OCI-LY1 (cell line): ENCODE measurements at regions not wholly inside any gene's neighbourhood (a gene's known extent, or its start where the extent isn't known, plus 50 kb on each side); places are given as distances from the start of the nearest gene placed in this dataset.

ENCODE experiments used
- H2AFZ ChIP-seq: fragments of 200-600 bp; sonication (generic), shearing (Covaris generic); 2 replicates; pipeline ENCODE4 v1.6.0; 2014; ENCODE audit warnings: antibody characterized with exemption, mild to moderate bottlenecking, low read length
- H3F3A ChIP-seq: fragments of 200-600 bp; sonication (generic), shearing (Covaris generic); 2 replicates; pipeline ENCODE4 v1.6.0; 2014; ENCODE audit warnings: mild to moderate bottlenecking, antibody characterized with exemption, low read length, moderate library complexity; ENCODE audit not compliant: insufficient read depth
- H3K27ac ChIP-seq: fragments of 200-600 bp; sonication (generic); 2 replicates; pipeline ENCODE4 v1.5.1; 2014; ENCODE audit warnings: low read length, mixed run types, mild to moderate bottlenecking, low read depth; ENCODE audit not compliant: poor library complexity, severe bottlenecking
- H3K27me3 ChIP-seq: fragments of 200-600 bp; sonication (generic); 2 replicates; pipeline ENCODE4 v1.6.0; 2014; ENCODE audit warnings: antibody characterized with exemption, mild to moderate bottlenecking, low read length, moderate library complexity; ENCODE audit not compliant: insufficient read depth
- H3K36me3 ChIP-seq: fragments of 200-600 bp; sonication (generic); 2 replicates; pipeline ENCODE4 v1.6.1; 2014; ENCODE audit warnings: mild to moderate bottlenecking, antibody characterized with exemption, low read length, moderate library complexity, mixed read lengths; ENCODE audit not compliant: insufficient read depth
- H3K4me1 ChIP-seq: fragments of 200-600 bp; sonication (generic); 2 replicates; pipeline ENCODE4 v1.5.1; 2014; ENCODE audit warnings: mild to moderate bottlenecking, low read length, moderate library complexity; ENCODE audit not compliant: insufficient read depth, severe bottlenecking
- H3K4me2 ChIP-seq: fragments of 200-600 bp; sonication (generic), shearing (Covaris generic); 2 replicates; pipeline ENCODE4 v1.6.1; 2014; ENCODE audit warnings: low read length
- H3K4me3 ChIP-seq: fragments of 200-600 bp; sonication (generic); 2 replicates; pipeline ENCODE4 v1.5.1; 2014; ENCODE audit warnings: low read length, low read depth, mild to moderate bottlenecking, mixed read lengths; ENCODE audit not compliant: poor library complexity, severe bottlenecking
- H3K79me2 ChIP-seq: fragments of 200-600 bp; shearing (Covaris generic); 2 replicates; pipeline ENCODE4 v1.6.1; 2016; ENCODE audit warnings: mixed run types, low read length, mixed read lengths; ENCODE audit not compliant: insufficient read depth
- H3K9ac ChIP-seq: fragments of 200-600 bp; sonication (generic), shearing (Covaris generic); 2 replicates; pipeline ENCODE4 v1.6.1; 2014; ENCODE audit warnings: mild to moderate bottlenecking, low read length, mixed read lengths
- H3K9me2 ChIP-seq: fragments of 200-600 bp; sonication (generic), shearing (Covaris generic); 2 replicates; pipeline ENCODE4 v1.6.1; 2014; ENCODE audit warnings: low read depth, mild to moderate bottlenecking, low read length, mixed read lengths
- H3K9me3 ChIP-seq: fragments of 200-600 bp; shearing (Covaris generic); 2 replicates; pipeline ENCODE4 v1.6.1; 2014; ENCODE audit warnings: low read length, mixed read lengths
- H4K20me1 ChIP-seq: fragments of 200-600 bp; sonication (generic), shearing (Covaris generic); 2 replicates; pipeline ENCODE4 v1.6.0; 2016; ENCODE audit warnings: mild to moderate bottlenecking, low read length; ENCODE audit not compliant: insufficient read depth
- CTCF ChIP-seq: fragments of 200-600 bp; sonication (generic), shearing (Covaris generic); IDR thresholded peaks from 2 replicates; pipeline ENCODE4 v1.5.1; 2017; ENCODE audit warnings: mild to moderate bottlenecking, antibody characterized with exemption, low read length, moderate library complexity, mixed read lengths
- EZH2 ChIP-seq: fragments of 200-600 bp; sonication (generic), shearing (Covaris generic); IDR thresholded peaks from 2 replicates; pipeline ENCODE4 v1.8.0; 2017; ENCODE audit warnings: borderline replicate concordance, mixed run types, mild to moderate bottlenecking, antibody characterized with exemption, low read length, moderate library complexity, mixed read lengths

GRCh38 chr2:53111004-53111403 is 656.6 kb upstream of the CHAC2 start:
- Histone ChIP-seq H3K4me3 (no peak overlapping the region), H3K9me3 (no peaks in the 10 kb centered on the region), H3K9me2 (no peaks in the 10 kb centered on the region), H3K27me3 (no peaks in the 10 kb centered on the region), H3K36me3 (no peaks in the 10 kb centered on the region), H3K79me2 (no peaks in the 10 kb centered on the region), H3K4me2 (no peak overlapping the region), H3K27ac (no peak overlapping the region), H3K4me1 (no peaks in the 10 kb centered on the region), H3K9ac (no peak overlapping the region), H2AFZ (no peak overlapping the region), H3F3A (no peaks in the 10 kb centered on the region), H4K20me1 (no peaks in the 10 kb centered on the region)
- TF ChIP-seq EZH2 = no peak
- TF ChIP-seq CTCF = no peak

- no peaks in the 10 kb centered on the region for H4K20me1 ChIP-seq
- no peaks in the 10 kb centered on the region for H3K27me3 ChIP-seq
- H3K27ac ChIP-seq = no peak overlapping the region
- H3K4me1 ChIP-seq = no peaks in the 10 kb centered on the region
- no peak overlapping the region for H3K4me2 ChIP-seq
- H3K79me2 ChIP-seq = no peaks in the 10 kb centered on the region
- no peaks in the 10 kb centered on the region for H3K36me3 ChIP-seq
- TF ChIP-seq CTCF (no peak), EZH2 (no peak)
- no peak overlapping the region for H3K4me3 ChIP-seq
- no peak overlapping the region for H2AFZ ChIP-seq
- H3F3A ChIP-seq = no peaks in the 10 kb centered on the region
- H3K9ac ChIP-seq = no peak overlapping the region
- no peaks in the 10 kb centered on the region for H3K9me3 ChIP-seq
- H3K9me2 ChIP-seq = no peaks in the 10 kb centered on the region
These were observed 659.4 kb upstream of the CHAC2 start for GRCh38 chr2:53108246-53108645.

GRCh38 chr2:53104263-53104662 is 663.3 kb upstream of the CHAC2 start:
- no peak for TF ChIP-seq CTCF
- no peak for TF ChIP-seq EZH2
- Histone ChIP-seq H3K9me2 (no peaks in the 10 kb centered on the region), H3K4me2 (no peak overlapping the region), H3K9me3 (no peaks in the 10 kb centered on the region), H3K4me1 (no peaks in the 10 kb centered on the region), H3K27me3 (no peaks in the 10 kb centered on the region), H3K4me3 (no peak overlapping the region), H2AFZ (no peak overlapping the region), H3K79me2 (no peaks in the 10 kb centered on the region), H3K9ac (no peak overlapping the region), H3F3A (no peaks in the 10 kb centered on the region), H4K20me1 (no peaks in the 10 kb centered on the region), H3K36me3 (no peaks in the 10 kb centered on the region), H3K27ac (no peak overlapping the region)
